Esophagus muscularis mucosa (tissue), 4 donors: ENCODE measurements at regions not wholly inside any gene's neighbourhood (a gene's known extent, or its start where the extent isn't known, plus 50 kb on each side); places are given as distances from the start of the nearest gene placed in this dataset.
"Not testable (repeated sequence)": the region's sequence is repeated elsewhere in the genome, so short reads cannot be mapped to it uniquely, and the experiment has no call there.

Experiments
- DNase-seq: peaks from one replicate; pipeline ENCODE4 v3.0.0-alpha.2; 2017; ENCODE audit errors: extremely low spot score
- H3K27ac ChIP-seq, 4 donors: fragments of 200-600 bp; sonication (generic); replicated peaks in 1 of 4; 1 replicate in 3 of 4; 2 replicates in 1 of 4; pipeline ENCODE4 v1.5.1; 2016 to 2019; ENCODE audit warnings: mild to moderate bottlenecking in 1 of 4
- H3K27me3 ChIP-seq, 4 donors: fragments of 200-600 bp; sonication (generic); one replicate each; pipeline versions ENCODE4 v1.5.1 to v1.6.0; 2016 to 2019
- H3K36me3 ChIP-seq, 4 donors: fragments of 200-600 bp; sonication (generic); one replicate each; pipeline ENCODE4 v1.5.1; 2016 to 2019
- H3K4me1 ChIP-seq, 4 donors: fragments of 200-600 bp; sonication (generic); one replicate each; pipeline ENCODE4 v1.5.1; 2016 to 2019
- H3K4me3 ChIP-seq, 4 donors: fragments of 200-600 bp; sonication (generic); 1 replicate in 2 of 4; 2 replicates in 2 of 4; pipeline ENCODE4 v1.5.1; 2016 to 2019; ENCODE audit warnings: mild to moderate bottlenecking in 4 of 4, moderate library complexity in 1 of 4
- H3K9me3 ChIP-seq, 4 donors: fragments of 200-600 bp; sonication (generic); 1 replicate in 3 of 4; 2 replicates in 1 of 4; pipeline ENCODE4 v1.5.1; 2016 to 2019
- EP300 ChIP-seq: sonication (generic); formaldehyde crosslinking; IDR thresholded peaks from one replicate; pipeline ENCODE4 v1.6.1; 2017; ENCODE audit warnings: antibody characterized with exemption
- POLR2A ChIP-seq: fragments of 450-650 bp; IDR thresholded peaks from one replicate; pipeline ENCODE4 v1.6.1; 2017; ENCODE audit warnings: antibody characterized with exemption, moderate library complexity, mild to moderate bottlenecking, low read depth
- POLR2AphosphoS5 ChIP-seq, 2 donors: sonication (generic); formaldehyde crosslinking; IDR thresholded peaks; one replicate each; pipeline ENCODE4 v1.6.1; 2017; ENCODE audit warnings: antibody characterized with exemption in 2 of 2
- WGBS: methylation state at CpG from one replicate; pipeline ENCODE4 v1.1.5; 2018; 5-methylcytosine and 5-hydroxymethylcytosine counted together
- intact Hi-C: fragments of 100-400 bp; cut with DNase I; formaldehyde crosslinking; loops from one replicate; pipeline ENCODE4 v1.15.1; 2023
- TF ChIP-seq, protein P1 (sequence below), 3 experiments: fragments of 200-600 bp in 2 of 3; fragments of 450-650 bp in 1 of 3; sonication (generic) in 2 of 3; IDR thresholded peaks; one replicate each; pipeline ENCODE4 v1.5.1; 2017 to 2019; ENCODE audit warnings: antibody characterized with exemption in 3 of 3, mild to moderate bottlenecking in 2 of 3, moderate library complexity in 1 of 3

DNA sequence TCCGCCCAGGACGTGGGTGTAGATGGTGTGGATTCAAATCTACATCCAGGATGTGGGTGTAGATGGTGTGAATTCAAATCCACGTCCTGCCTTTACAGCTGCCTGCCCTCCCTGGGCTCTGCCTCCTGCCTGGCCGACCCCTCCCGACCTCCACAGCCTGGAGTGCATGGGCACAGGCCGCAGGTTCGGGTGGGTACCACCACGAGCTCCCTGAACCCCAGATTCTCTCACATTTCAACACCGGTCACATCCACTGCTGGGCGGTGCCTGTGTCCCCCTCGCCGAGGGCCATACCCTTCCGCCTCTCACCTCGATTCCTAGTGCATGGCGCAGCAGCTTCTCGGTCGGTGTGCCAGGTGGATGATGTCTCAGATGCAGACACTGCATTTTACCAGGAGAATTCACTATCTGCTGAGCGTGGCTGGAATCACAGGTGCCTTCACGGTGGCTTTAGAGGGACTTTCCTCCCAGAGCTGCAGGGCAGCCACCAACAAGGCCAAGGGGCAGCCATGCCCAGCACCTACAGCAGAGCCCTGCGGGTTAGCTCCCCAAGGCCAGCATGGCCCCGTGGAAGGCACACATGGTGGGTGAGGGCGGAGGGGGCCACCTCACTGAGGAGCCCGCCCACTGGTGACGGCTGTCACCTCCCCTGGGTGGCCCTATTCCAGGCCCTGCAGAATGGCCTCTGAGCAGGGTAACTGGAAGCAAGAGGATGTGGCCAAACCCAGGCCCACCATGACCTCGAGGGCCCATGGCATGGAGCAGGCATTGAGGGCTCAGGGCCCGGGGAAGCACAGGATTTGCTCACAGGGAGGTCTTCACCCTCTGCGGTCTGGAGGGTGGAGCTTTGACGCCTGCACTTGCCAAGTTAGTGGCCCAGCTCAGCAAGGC lies 638.5 kb downstream of the TBC1D22A start:
- whole genome bisulfite sequencing: 87% methylated on average over 15 of the region's 28 CpGs

DNA sequence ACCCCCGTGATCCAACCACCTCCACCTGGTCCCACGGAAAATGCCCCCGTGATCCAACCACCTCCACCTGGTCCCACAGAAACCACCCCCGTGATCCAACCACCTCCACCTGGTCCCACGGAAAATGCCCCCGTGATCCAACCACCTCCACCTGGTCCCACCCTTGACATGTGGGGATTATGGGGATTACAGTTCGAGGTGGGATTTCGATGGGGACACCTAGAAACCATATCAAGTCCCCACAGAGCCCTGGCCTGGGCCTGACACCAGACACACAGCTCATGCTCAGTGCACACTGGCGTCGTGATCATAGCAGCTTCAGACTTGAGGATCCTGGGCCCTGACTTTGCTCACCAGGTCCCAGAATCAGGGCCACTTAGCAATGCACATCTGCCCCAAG lies 637.7 kb downstream of the TBC1D22A start:
- H3K4me3 ChIP-seq, H3K4me1 ChIP-seq, H3K27ac ChIP-seq, H3K9me3 ChIP-seq, DNase-seq, H3K36me3 ChIP-seq, intact Hi-C loops: not testable (repeated sequence)
- H3K27me3 ChIP-seq: peaks cover 0 to 64% (median 0%) of the 10 kb centered on the region in 4 donors
- 85% methylated on average over 6 of the region's 10 CpGs for WGBS

More for the DNA sequence above, 638.5 kb downstream of the TBC1D22A start:
- TF ChIP-seq, protein P1, sequence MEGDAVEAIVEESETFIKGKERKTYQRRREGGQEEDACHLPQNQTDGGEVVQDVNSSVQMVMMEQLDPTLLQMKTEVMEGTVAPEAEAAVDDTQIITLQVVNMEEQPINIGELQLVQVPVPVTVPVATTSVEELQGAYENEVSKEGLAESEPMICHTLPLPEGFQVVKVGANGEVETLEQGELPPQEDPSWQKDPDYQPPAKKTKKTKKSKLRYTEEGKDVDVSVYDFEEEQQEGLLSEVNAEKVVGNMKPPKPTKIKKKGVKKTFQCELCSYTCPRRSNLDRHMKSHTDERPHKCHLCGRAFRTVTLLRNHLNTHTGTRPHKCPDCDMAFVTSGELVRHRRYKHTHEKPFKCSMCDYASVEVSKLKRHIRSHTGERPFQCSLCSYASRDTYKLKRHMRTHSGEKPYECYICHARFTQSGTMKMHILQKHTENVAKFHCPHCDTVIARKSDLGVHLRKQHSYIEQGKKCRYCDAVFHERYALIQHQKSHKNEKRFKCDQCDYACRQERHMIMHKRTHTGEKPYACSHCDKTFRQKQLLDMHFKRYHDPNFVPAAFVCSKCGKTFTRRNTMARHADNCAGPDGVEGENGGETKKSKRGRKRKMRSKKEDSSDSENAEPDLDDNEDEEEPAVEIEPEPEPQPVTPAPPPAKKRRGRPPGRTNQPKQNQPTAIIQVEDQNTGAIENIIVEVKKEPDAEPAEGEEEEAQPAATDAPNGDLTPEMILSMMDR (IDR thresholded peaks at IDR 0.05): no peak
- no peak for TF ChIP-seq POLR2A
- TF ChIP-seq POLR2AphosphoS5 (IDR thresholded peaks at IDR 0.05): no peak
- DNase-seq: no peak
- Histone ChIP-seq H3K36me3 (no peaks in the 10 kb centered on the region), H3K27me3 (peaks cover 0 to 62% (median 0%) of the 10 kb centered on the region in 4 donors), H3K4me1 (no peaks in the 10 kb centered on the region), H3K27ac (no peak overlapping the region), H3K4me3 (no peak overlapping the region), H3K9me3 (no peaks in the 10 kb centered on the region)
- intact Hi-C loops: no loop called here

DNA sequence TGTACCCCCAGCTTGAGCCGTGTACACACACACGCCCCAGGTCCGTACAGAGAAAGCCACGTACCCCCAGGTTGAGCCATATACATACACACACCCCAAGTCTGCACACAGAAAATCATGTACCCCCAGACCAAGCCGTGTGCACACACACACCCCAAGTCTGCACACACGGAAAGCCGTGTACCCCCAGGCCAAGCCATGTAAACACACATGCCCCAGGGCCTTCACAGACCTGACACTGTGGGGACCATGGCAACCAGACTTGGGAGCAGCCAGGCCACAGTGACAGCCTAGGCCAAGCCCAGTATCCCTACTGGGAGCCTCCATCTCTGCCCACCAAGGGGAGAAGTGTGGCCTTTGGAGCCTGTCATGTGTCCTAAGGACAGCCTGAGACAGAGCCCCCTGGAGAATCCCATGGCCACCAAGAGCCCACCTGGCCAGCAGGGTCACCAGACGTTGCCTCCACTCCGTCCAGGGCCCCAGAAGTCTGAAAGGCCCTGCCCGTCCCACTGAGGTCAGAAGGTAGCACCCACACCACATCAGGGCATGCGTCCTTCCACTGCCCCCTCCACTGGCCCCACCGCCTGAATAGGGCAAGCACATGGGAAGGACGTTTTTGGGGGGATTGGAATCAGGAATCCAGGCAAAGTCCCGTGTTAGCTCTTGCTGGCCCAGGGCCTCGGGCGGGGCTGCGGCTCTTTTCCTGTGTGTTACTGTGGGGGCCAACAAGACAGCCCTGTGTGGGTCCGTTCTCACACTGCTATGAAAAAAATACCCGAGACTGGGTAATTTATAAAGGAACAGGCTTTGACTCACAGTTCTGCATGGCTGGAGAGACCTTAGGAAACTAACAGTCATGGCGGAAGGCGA lies 636.7 kb downstream of the TBC1D22A start:
- no peaks in the 10 kb centered on the region for H3K9me3 ChIP-seq
- H3K27me3 ChIP-seq: peaks cover 0 to 56% (median 0%) of the 10 kb centered on the region in 4 donors
- WGBS: 91% methylated on average over 21 of the region's 21 CpGs
- H3K27ac ChIP-seq: no peak overlapping the region
- TF ChIP-seq EP300 (no peak), POLR2AphosphoS5 (IDR thresholded peaks at IDR 0.05) (no peak), POLR2A (no peak)
- TF ChIP-seq, protein P1 (IDR thresholded peaks at IDR 0.05): no peak
- H3K36me3 ChIP-seq: no peaks in the 10 kb centered on the region
- no peak overlapping the region for H3K4me3 ChIP-seq
- no peaks in the 10 kb centered on the region for H3K4me1 ChIP-seq
- no peak for DNase-seq
- intact Hi-C loops: no loop called here

DNA sequence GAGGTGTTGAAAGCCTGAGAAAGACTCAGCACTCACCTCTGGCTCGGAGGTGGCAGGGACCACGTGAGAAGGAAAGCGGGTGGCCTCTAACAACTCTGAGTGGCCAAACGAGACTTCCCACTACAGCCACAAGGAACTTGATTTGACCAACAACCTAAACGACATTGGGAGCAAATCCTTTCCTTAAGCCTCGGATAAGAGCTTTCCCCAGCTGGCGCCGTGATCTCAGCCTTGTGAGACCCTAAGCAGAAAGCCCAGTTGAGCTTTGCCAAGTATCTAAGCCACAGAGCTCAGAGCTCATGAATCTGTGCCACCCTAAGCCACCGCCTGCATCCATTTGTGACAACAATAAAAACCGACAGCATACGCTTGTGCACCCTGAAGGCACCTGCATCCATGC lies 636.0 kb downstream of the TBC1D22A start:
- TF ChIP-seq EP300 (no peak), POLR2A (no peak), POLR2AphosphoS5 (IDR thresholded peaks at IDR 0.05) (no peak)
- TF ChIP-seq, protein P1 (IDR thresholded peaks at IDR 0.05): no peak
- Histone ChIP-seq H3K27ac (no peak overlapping the region), H3K9me3 (no peaks in the 10 kb centered on the region), H3K4me1 (no peaks in the 10 kb centered on the region), H3K4me3 (no peak overlapping the region), H3K27me3 (peaks cover 0 to 49% (median 0%) of the 10 kb centered on the region in 4 donors), H3K36me3 (no peaks in the 10 kb centered on the region)
- no peak for DNase-seq
- WGBS: 76% methylated on average over 11 of the region's 11 CpGs
- intact Hi-C loops: no loop called here

DNA sequence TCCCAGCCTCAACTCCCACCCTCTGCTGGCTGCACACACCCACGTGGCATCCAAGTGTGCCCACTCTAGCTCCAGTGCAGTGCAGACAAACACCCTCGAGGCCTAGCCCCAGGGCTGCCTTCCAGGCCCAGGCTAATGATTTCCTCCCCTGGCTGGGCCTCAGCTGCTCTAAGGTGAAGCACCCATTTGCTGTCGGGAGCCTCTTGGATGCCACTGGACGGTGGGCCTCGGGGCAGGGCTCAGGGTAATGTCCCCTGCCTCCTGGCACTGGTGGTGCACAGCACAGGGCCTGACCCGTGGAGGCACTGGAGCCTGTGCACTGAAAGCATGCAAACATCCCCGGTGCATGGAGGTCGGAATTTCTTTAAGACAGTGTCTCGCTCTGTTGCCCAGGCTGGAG lies 635.2 kb downstream of the TBC1D22A start:
- H3K4me1 ChIP-seq: no peaks in the 10 kb centered on the region
- intact Hi-C loops: no loop called here
- TF ChIP-seq POLR2AphosphoS5 (IDR thresholded peaks at IDR 0.05): no peak
- TF ChIP-seq, protein P1 (IDR thresholded peaks at IDR 0.05): no peak
- H3K27ac ChIP-seq: no peak overlapping the region
- H3K4me3 ChIP-seq: no peak overlapping the region
- 82% methylated on average over 7 of the region's 9 CpGs for WGBS
- H3K27me3 ChIP-seq: peaks cover 0 to 42% (median 0%) of the 10 kb centered on the region in 4 donors
- no peak for DNase-seq
- H3K9me3 ChIP-seq: no peaks in the 10 kb centered on the region
- no peaks in the 10 kb centered on the region for H3K36me3 ChIP-seq
